Psoas muscle (tissue), 7 donors: ENCODE measurements at regions not wholly inside any gene's neighbourhood (a gene's known extent, or its start where the extent isn't known, plus 50 kb on each side); places are given as distances from the start of the nearest gene placed in this dataset.

ENCODE experiments used
- ATAC-seq, 4 donors: fragments of 200-7000 bp; cut with Tn5 transposase; one replicate each; pipeline ENCODE4 v1.9.1; 2020; ENCODE audit warnings: moderate library complexity in 3 of 4, mild to moderate bottlenecking in 2 of 4
- DNase-seq, 2 donors: peaks; one replicate each; pipeline ENCODE4 v3.0.0-alpha.2; 2020
- H3K27ac ChIP-seq: fragments of 200-600 bp; one replicate; pipeline ENCODE4 v1.8.0; 2022
- H3K27me3 ChIP-seq, 3 donors: fragments of 200-600 bp in 1 of 3; one replicate each; pipeline versions ENCODE4 v1.6.1 to v1.8.0; 2013 to 2022; ENCODE audit warnings: low read length in 2 of 3, mild to moderate bottlenecking in 2 of 3, moderate library complexity in 1 of 3; ENCODE audit not compliant: insufficient read depth in 3 of 3
- H3K36me3 ChIP-seq, 2 donors: fragments of 200-600 bp in 1 of 2; one replicate each; pipeline versions ENCODE4 v1.6.1 to v1.8.0; 2013 to 2022; ENCODE audit warnings: low read depth in 1 of 2, mild to moderate bottlenecking in 1 of 2, moderate library complexity in 1 of 2; ENCODE audit not compliant: insufficient read depth in 1 of 2
- H3K4me1 ChIP-seq: fragments of 200-600 bp; one replicate; pipeline ENCODE4 v1.8.0; 2022
- H3K4me3 ChIP-seq: fragments of 200-600 bp; one replicate; pipeline ENCODE4 v1.8.0; 2022; ENCODE audit warnings: mild to moderate bottlenecking
- H3K9me3 ChIP-seq: fragments of 200-600 bp; one replicate; pipeline ENCODE4 v1.8.0; 2022
- WGBS, 3 donors: extraction: QIAGEN DNeasy Blood & Tissue Kit; methylation state at CpG; one replicate each; pipeline versions ENCODE4 v1.1.6 to v1.1.7; 2013; 5-methylcytosine and 5-hydroxymethylcytosine counted together
- intact Hi-C, 2 donors: fragments of 100-400 bp; cut with DNase I; formaldehyde crosslinking; loops; one replicate each; pipeline versions ENCODE4 v1.11.0 to v1.14.2; 2022
- TF ChIP-seq, protein P1 (sequence below): fragments of 200-600 bp; IDR thresholded peaks from one replicate; pipeline ENCODE4 v1.8.0; 2022; ENCODE audit warnings: antibody characterized with exemption
- donor health status: healthy with polysubstance abuse.
- donor health status: DM: no; HTN: no; CAD: no; lungs with moderate emphysema.
- donor health status: Bipolar disorder and iron deficiency.
- donor health status: healthy.
- donor health status: DM: yes; HTN: yes; CAD: no.
- donor health status: DM: no; HTN: no; CAD: no.
- donor health status: DM: yes; HTN: yes; CAD: no.

DNA sequence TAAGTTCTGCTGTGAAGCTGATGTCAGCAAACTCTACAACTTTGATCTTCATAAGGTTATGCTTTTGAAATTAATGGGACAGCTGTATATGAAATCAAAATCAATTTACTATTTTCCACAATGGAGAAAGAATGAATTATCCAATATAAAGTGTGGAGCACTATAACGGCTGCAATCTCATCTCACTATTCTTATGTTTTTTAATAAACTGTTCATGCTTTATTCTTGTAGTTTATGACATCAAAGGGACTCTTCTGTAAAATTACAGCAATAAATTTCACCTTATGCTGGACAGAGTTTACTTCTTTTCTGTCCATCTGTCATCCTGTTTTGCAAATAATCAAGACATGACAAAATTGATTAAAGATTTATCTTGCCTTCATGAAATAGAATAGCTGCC, 192.5 kb downstream of the TECRL start:
- Histone ChIP-seq H3K4me1 (no peaks in the 10 kb centered on the region), H3K9me3 (no peaks in the 10 kb centered on the region), H3K4me3 (no peak overlapping the region), H3K27ac (no peak overlapping the region), H3K36me3 (no peaks in the 10 kb centered on the region), H3K27me3 (no peaks in the 10 kb centered on the region)
- TF ChIP-seq, protein P1, sequence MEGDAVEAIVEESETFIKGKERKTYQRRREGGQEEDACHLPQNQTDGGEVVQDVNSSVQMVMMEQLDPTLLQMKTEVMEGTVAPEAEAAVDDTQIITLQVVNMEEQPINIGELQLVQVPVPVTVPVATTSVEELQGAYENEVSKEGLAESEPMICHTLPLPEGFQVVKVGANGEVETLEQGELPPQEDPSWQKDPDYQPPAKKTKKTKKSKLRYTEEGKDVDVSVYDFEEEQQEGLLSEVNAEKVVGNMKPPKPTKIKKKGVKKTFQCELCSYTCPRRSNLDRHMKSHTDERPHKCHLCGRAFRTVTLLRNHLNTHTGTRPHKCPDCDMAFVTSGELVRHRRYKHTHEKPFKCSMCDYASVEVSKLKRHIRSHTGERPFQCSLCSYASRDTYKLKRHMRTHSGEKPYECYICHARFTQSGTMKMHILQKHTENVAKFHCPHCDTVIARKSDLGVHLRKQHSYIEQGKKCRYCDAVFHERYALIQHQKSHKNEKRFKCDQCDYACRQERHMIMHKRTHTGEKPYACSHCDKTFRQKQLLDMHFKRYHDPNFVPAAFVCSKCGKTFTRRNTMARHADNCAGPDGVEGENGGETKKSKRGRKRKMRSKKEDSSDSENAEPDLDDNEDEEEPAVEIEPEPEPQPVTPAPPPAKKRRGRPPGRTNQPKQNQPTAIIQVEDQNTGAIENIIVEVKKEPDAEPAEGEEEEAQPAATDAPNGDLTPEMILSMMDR: no peak
- DNase-seq (no peak), ATAC-seq (no peak)
- 22 to 28% (median 28%) methylated on average over 1 of the region's 1 CpG for WGBS, 3 donors
- intact Hi-C loops: no loop called here

DNA sequence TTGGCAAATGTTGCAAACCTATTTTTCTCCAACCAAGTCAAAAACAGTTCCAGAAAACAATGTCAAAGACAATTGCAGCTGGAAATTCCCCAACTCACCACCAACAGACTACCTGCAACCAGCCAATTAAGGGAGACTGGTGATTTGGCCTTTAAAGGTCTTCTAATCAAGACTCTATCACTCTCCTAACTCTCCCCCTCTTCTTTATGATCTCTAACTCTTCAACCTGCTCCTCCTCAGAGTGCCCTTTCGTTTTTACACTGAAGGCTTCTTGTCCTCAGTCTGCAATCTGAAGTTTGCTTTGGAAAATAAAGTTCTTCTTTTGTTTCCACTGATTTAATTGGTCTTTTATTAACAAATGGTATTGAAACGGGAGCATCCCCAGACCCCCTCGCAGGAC, 203.9 kb downstream of the TECRL start:
- TF ChIP-seq, protein P1: no peak
- Histone ChIP-seq H3K4me1 (no peaks in the 10 kb centered on the region), H3K9me3 (no peaks in the 10 kb centered on the region), H3K4me3 (no peak overlapping the region), H3K36me3 (no peaks in the 10 kb centered on the region), H3K27me3 (no peaks in the 10 kb centered on the region), H3K27ac (no peak overlapping the region)
- 82 to 83% (median 82%) methylated on average over 3 of the region's 3 CpGs for WGBS, 3 donors
- intact Hi-C loops: no loop called here
- ATAC-seq: no peak
- no peak for DNase-seq

DNA sequence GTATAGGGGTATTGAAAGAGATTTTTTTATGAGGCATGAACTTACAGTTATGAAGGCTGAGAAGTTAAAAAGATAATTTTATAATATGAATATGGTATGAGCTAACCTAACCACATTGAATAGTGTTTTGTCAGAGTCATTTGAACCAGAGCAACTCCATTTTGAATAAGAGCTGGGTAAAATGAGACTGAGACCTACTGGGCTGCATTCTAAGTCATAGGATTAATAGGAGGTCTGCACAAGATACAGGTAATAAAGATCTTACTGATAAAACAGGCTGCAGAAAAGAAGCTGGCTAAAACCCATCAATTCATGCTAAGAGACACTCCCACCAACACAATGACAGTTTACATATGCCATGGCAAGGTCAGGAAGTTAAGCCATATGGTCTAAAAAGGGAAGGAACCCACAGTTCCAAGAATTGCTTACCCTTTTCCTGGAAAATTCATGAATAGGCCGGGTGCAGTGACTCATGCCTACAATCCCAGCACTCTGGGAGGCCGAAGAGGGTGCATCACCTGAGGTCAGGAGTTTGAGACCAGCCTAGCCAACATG, 209.2 kb downstream of the TECRL start:
- TF ChIP-seq, protein P1: no peak
- no peaks in the 10 kb centered on the region for H3K9me3 ChIP-seq
- H3K27me3 ChIP-seq: no peaks in the 10 kb centered on the region
- no peaks in the 10 kb centered on the region for H3K36me3 ChIP-seq
- DNase-seq (no peak), ATAC-seq (no peak)
- WGBS, 3 donors: 46 to 55% (median 47%) methylated on average over 2 of the region's 2 CpGs
- no peak overlapping the region for H3K27ac ChIP-seq
- no peaks in the 10 kb centered on the region for H3K4me1 ChIP-seq
- intact Hi-C loops: no loop called here
- H3K4me3 ChIP-seq: no peak overlapping the region

DNA sequence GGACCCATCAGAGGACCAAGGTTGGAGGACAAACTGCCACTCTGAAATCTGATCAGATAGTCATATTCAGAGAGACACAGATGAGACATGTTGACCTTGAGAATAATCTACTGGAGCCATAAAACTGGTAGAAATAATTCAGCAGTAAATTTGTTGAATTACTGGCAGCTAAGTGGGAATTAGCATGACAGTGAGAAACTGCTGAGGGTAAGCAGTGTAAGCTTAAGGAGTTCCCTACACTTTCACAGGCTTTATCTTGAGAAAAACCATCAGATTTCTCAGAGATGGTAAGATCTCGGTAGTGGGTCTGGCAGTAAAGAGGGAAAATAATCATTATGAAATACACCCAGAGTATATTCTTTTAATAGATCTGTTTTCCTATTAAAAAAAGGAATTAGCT, 213.7 kb downstream of the TECRL start:
- intact Hi-C loops: no loop called here
- WGBS, 3 donors: 47 to 81% (median 76%) methylated on average over 1 of the region's 1 CpG
- DNase-seq (no peak), ATAC-seq (no peak)
- no peaks in the 10 kb centered on the region for H3K4me1 ChIP-seq
- no peaks in the 10 kb centered on the region for H3K27me3 ChIP-seq
- TF ChIP-seq, protein P1: no peak
- H3K4me3 ChIP-seq: no peak overlapping the region
- no peak overlapping the region for H3K27ac ChIP-seq
- H3K36me3 ChIP-seq: no peaks in the 10 kb centered on the region
- no peaks in the 10 kb centered on the region for H3K9me3 ChIP-seq

DNA sequence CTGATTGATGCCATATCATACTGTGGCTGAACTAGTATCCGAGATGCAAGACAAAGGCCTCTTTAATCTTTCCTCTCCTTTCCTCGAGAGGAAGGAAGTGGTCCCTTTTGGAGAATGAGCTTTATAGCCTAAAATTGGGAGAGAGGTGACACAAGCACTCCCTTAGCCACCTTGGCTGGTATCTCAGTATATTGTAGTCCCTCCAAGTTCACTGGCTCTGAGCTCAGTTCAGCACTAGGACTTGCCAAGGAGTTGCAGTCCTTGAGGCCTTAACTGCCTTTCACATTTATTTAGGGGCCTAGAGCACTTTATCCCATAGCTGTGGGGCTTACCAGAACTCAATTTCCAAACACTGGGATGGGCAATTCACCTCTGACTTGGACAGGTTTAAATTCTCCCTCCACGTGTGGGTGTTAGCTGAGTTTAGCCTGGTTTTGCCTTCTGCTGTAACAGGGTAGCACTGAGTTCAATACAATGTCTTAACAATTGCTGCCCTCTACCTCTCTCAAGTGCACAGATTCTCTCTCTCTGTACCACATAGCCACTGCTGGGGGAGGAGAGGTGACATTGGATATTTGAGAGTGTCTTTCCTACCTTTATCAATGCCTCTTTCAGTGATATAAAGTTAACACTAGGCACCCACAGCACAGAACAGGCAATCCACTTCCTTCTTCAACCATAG, 216.4 kb downstream of the TECRL start:
- H3K4me3 ChIP-seq: no peak overlapping the region
- no peaks in the 10 kb centered on the region for H3K27me3 ChIP-seq
- H3K36me3 ChIP-seq: no peaks in the 10 kb centered on the region
- TF ChIP-seq, protein P1: no peak
- intact Hi-C loops: no loop called here
- WGBS, 3 donors: 40 to 60% (median 41%) methylated on average over 3 of the region's 3 CpGs
- ATAC-seq: no peak
- no peaks in the 10 kb centered on the region for H3K4me1 ChIP-seq
- H3K27ac ChIP-seq: no peak overlapping the region
- no peaks in the 10 kb centered on the region for H3K9me3 ChIP-seq
- no peak for DNase-seq
